Activated CD4-positive, alpha-beta T cell treated with anti-CD3 and anti-CD28 coated beads, Interleukin-2, amount 10 ng/mL, durations not matched to agents 24 days and 14 days (primary cell): ENCODE measurements at regions not wholly inside any gene's neighbourhood (a gene's known extent, or its start where the extent isn't known, plus 50 kb on each side); places are given as distances from the start of the nearest gene placed in this dataset.
A peak's percentile ranks its signal among the peaks of the same experiment; 100 is the strongest.
"Not testable (repeated sequence)": the region's sequence is repeated elsewhere in the genome, so short reads cannot be mapped to it uniquely, and the experiment has no call there.

ENCODE experiments used
- DNase-seq: peaks from one replicate; pipeline ENCODE4 v3.0.0; 2022
- H3K27ac Mint-ChIP-seq: one replicate; pipeline ENCODE4 v1.8.0; 2022; ENCODE audit warnings: mild to moderate bottlenecking, mixed read lengths
- H3K27me3 Mint-ChIP-seq: one replicate; pipeline ENCODE4 v1.8.0; 2022; ENCODE audit warnings: mixed read lengths
- H3K36me3 Mint-ChIP-seq: one replicate; pipeline ENCODE4 v1.8.0; 2022; ENCODE audit warnings: low read depth, mild to moderate bottlenecking, mixed read lengths
- H3K4me1 Mint-ChIP-seq: one replicate; pipeline ENCODE4 v1.8.0; 2021; ENCODE audit warnings: mixed read lengths
- H3K4me3 Mint-ChIP-seq: one replicate; pipeline ENCODE4 v1.8.0; 2022; ENCODE audit warnings: mild to moderate bottlenecking, moderate library complexity, mixed read lengths
- H3K9me3 Mint-ChIP-seq: one replicate; pipeline ENCODE4 v1.8.0; 2021; ENCODE audit warnings: mixed read lengths
- intact Hi-C: fragments of 100-400 bp; cut with micrococcal nuclease; formaldehyde crosslinking; loops from one replicate; pipeline ENCODE4 v1.15.1; 2023

DNA sequence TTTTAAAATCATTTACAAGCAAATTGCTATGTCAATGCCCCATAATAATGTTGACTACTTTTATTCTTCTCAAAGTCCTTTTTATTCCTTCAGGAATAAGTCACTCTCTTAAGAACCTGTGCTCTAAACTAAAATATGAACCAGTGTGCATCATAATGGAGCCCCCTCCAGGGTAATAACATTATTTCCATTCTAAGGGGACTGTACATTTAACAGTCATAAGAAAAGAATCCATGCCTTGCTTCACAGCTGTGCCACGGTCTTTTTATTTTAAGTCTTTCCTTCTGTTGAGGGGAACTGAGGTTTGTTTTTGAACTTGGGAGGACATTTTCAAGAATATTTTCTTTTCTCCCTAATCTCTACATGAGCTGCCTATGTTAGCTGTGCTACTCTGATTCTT lies 297.6 kb downstream of the MAN2A1 start:
- intact Hi-C loops, result no loop called here
- H3K9me3 Mint-ChIP-seq, result peaks cover 18% of the 10 kb centered on the region

DNA sequence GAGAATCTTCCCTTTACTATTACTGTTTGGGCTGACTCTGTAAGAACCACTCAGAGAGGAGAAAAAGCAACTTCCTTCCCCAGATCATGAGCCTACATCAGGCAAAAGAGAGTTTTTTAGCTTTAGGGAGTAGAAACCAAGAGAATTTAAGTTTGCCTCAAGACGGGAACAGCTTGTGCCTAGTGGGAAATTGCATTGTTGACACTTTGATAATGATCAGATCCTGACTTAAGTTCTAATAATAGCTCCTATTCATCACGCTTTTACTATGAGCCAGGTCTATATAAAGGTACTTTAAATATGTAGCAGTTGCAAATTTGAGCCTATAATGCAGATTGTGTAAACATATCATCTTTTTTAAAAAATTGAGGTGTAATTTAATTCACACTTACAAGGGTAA lies 298.2 kb downstream of the MAN2A1 start:
- Mint-ChIP-seq H3K36me3 (no peaks in the 10 kb centered on the region), H3K9me3 (peaks cover 23% of the 10 kb centered on the region), H3K4me3 (no peak overlapping the region), H3K27me3 (no peaks in the 10 kb centered on the region), H3K4me1 (no peaks in the 10 kb centered on the region), H3K27ac (no peak overlapping the region)
- intact Hi-C loops, result no loop called here
- no peak for DNase-seq

More for the DNA sequence above, 297.6 kb downstream of the MAN2A1 start:
- no peak overlapping the region for H3K4me3 Mint-ChIP-seq
- no peaks in the 10 kb centered on the region for H3K4me1 Mint-ChIP-seq
- peak; percentile 15 for DNase-seq
- no peak overlapping the region for H3K27ac Mint-ChIP-seq
- H3K36me3 Mint-ChIP-seq, result no peaks in the 10 kb centered on the region
- no peaks in the 10 kb centered on the region for H3K27me3 Mint-ChIP-seq

DNA sequence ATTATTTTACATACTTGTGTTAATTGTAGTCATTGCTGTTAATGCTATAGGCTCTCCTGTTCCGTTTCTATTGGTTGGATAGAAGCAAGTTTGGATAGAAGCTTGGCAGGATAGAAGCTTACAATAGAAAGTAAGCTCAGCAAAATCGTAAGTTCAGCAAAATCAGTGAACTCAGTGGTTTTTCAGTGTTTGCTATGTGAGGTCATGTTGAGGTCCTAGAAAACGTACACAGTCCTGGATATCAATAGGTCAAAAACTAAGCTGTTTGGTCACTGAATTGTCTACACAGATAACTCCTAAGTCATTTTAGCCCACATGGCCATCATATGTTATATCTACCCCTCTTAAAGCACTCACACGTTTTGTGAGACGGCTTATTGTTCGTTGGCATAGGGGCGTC lies 299.4 kb downstream of the MAN2A1 start:
- H3K27me3 Mint-ChIP-seq, result no peaks in the 10 kb centered on the region
- H3K4me3 Mint-ChIP-seq, result no peak overlapping the region
- H3K36me3 Mint-ChIP-seq, result no peaks in the 10 kb centered on the region
- intact Hi-C loops, result no loop called here
- H3K27ac Mint-ChIP-seq, result no peak overlapping the region
- peaks cover 23% of the 10 kb centered on the region for H3K9me3 Mint-ChIP-seq
- H3K4me1 Mint-ChIP-seq, result no peaks in the 10 kb centered on the region
- no peak for DNase-seq

DNA sequence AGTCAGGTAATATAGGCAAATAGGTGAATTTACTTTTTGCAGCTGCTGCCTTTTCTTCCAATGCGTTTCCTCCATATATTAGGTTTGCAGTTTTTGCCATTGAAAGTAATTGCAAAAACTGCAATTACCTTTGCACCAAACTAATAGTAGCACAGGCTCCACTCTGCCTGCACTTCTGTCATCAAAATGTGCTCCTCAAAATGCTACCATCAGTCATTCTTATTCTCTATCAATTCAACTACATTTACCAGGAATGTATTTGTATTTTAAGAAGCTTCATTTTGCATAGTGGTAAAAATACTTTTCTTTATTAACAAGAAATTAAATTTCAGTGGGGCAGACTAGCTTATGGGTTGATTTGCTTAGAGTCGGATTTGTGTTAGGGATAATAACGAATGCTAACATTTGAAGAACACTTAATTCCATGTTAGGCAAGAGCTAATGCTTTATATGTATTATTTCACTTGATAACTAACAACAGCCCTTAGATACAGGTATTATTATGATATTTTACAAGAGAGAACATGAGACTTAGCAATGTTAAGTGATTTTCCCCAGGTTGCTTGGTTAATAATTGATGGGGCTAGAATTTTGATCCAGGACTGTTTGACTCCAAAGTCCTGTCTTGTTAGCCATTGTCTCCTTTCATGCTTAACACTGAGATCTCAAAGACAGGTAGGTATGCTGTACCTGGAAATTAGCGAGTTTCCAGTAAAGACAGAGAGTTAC lies 300.4 kb downstream of the MAN2A1 start:
- no peak overlapping the region for H3K4me3 Mint-ChIP-seq
- intact Hi-C loops, result no loop called here

DNA sequence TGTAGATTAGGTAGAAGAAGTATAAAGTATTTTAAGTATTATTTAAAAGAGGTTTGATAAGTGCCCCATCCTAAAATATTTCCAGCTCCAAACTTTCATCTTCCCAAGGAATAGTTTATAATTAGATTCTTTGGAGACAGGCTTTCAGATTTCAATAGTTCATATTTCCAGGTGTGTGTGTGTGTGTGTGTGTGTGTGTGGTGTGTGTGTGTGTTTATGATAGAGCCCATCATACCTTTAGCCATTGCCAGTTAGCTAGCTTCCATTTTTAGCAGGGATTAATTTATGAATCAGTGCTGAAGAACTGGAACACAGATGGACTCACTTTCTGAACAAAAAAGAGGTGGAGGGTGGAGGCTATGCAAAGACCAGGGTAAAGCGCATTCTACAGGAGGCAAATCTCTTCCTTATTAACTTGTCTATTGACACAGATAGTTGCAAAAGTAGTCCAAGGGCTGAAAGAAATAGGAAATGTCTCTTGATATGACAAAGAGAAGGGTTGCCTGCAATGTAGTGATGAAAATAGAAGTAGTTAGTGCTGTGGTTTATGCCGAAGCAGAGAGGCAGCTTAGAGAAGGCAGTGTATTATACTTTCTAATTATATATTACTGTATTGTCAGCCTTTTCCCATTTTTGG lies 301.1 kb downstream of the MAN2A1 start:
- DNase-seq, result no peak
- Mint-ChIP-seq H3K4me3 (no peak overlapping the region), H3K9me3 (peaks cover 23% of the 10 kb centered on the region), H3K4me1 (no peaks in the 10 kb centered on the region), H3K27me3 (no peaks in the 10 kb centered on the region), H3K36me3 (no peaks in the 10 kb centered on the region), H3K27ac (no peak overlapping the region)
- intact Hi-C loops, result no loop called here

More for the DNA sequence above, 300.4 kb downstream of the MAN2A1 start:
- Mint-ChIP-seq H3K27ac (no peak overlapping the region), H3K4me1 (no peaks in the 10 kb centered on the region), H3K36me3 (no peaks in the 10 kb centered on the region), H3K9me3 (peaks cover 23% of the 10 kb centered on the region), H3K27me3 (no peaks in the 10 kb centered on the region)
- no peak for DNase-seq

DNA sequence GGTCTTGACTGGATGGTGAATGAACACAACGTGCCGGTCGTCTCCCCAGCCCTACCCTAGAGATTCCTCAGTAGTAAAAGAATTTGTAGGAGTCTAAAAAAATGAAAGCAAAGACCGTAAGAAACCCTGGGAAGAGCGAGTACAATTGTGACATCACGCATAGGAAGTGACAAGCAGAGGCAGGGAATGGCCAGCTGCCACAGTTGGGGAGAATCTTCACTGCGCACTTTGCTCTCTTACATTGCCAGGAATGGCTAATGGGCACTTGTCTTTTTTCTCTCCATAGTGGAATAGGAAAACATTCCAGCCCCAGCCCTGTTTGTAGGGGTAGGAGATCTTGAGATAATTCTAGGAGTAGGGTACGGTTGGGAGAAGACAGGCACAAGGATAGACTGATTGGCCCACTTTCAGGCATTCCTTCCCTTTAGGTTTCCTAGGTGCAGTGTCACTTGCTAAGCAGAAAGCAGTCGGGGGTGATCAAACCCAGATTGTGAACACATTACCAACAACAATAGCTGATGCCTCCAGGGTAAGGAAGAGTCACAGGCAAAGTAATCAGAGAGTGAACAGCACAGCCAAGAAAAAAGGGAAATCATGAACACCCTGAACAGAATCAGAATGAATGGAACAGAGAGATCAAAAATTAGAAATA lies 302.7 kb downstream of the MAN2A1 start:
- DNase-seq, result no peak
- H3K27ac Mint-ChIP-seq, result no peak overlapping the region
- H3K4me3 Mint-ChIP-seq, result no peak overlapping the region
- intact Hi-C loops, result no loop called here
- peaks cover 17% of the 10 kb centered on the region for H3K9me3 Mint-ChIP-seq
- no peaks in the 10 kb centered on the region for H3K4me1 Mint-ChIP-seq
- H3K36me3 Mint-ChIP-seq, result no peaks in the 10 kb centered on the region
- H3K27me3 Mint-ChIP-seq, result no peaks in the 10 kb centered on the region

DNA sequence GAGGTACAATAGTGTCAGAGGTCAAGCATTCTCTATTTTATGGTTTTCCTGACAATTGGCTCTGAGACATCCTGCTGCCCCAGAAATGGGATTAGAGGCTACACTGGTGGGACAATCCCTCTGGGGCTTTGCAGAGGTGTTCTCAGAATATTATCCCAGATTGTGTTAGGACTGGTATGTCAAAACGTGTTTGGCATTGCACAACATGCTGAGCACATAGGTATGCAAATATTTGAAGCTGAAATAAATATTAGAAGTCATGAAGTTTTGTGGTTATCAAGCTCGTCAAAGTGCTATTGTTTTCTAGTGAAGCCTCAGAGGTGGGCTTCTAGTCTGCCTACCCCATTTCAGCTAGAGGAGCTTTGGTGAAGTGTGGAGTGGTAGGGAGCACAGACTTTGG lies 304.4 kb downstream of the MAN2A1 start:
- H3K4me3 Mint-ChIP-seq, result no peak overlapping the region
- no peaks in the 10 kb centered on the region for H3K4me1 Mint-ChIP-seq
- H3K27ac Mint-ChIP-seq, result no peak overlapping the region
- DNase-seq, result no peak
- peaks cover 16% of the 10 kb centered on the region for H3K9me3 Mint-ChIP-seq
- intact Hi-C loops, result no loop called here
- no peaks in the 10 kb centered on the region for H3K27me3 Mint-ChIP-seq
- H3K36me3 Mint-ChIP-seq, result no peaks in the 10 kb centered on the region

DNA sequence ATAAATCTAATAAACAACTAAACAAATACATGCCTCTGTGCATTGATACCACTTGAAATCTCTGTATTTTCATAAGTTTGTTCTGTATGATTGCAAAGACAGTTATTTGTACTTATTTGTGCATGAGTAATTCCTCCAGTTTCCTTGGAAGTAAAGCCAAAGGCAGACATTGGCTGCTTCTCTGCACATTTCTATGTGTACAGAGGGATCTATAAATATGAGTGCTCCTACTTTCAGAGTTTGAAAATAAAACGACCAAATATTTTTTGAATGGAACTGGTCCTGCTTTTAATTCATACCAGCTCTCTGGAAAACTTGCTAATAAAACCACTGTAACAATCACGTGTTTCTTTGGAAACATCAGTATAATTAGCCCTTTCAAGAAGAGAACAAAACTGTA lies 306.5 kb downstream of the MAN2A1 start:
- intact Hi-C loops, result no loop called here
- Mint-ChIP-seq H3K4me1 (peaks cover 8% of the 10 kb centered on the region), H3K36me3 (no peaks in the 10 kb centered on the region), H3K27me3 (no peaks in the 10 kb centered on the region), H3K27ac (no peak overlapping the region), H3K4me3 (no peak overlapping the region), H3K9me3 (peaks cover 12% of the 10 kb centered on the region)
- DNase-seq, result no peak

DNA sequence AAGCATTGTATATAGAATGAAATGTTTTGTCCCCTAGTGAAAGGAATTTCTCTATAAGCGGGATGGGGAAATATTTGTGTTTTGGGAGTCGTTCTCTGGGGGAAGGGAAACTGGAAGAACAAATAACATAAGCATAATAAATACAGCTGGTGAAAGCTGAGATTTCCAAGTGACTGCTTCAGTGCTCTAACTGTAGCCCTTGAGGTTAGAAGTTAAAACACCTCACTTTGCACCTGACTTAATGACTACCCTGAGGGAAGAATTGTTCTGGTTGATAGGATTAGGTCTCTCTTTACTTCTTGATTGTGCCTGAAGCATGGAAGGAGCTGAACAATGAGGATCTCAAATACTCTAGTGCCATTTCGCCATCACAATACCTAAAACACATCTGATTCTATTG lies 307.4 kb downstream of the MAN2A1 start:
- no peak for DNase-seq
- intact Hi-C loops, result no loop called here
- Mint-ChIP-seq H3K9me3 (peaks cover 12% of the 10 kb centered on the region), H3K36me3 (no peaks in the 10 kb centered on the region), H3K4me3 (no peak overlapping the region), H3K27me3 (no peaks in the 10 kb centered on the region), H3K4me1 (peaks cover 8% of the 10 kb centered on the region), H3K27ac (no peak overlapping the region)

DNA sequence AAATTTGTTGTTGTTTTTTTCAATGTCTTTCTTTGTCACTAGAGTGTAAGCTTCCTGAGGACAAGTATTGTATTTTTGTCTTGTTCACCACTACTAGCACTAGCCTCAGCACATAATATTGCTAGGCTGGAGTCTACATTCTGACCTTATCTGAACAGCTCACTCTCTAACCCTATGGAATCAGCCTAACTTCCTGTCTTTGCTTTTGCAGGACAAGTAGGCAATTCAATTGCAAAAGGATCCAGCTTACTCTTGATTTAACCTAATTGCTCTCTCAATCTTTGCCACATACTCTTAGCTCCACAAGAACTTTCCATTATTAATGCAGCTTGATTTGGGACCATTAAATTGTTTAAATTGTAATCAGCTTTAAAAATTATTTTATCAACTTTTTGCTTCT lies 308.5 kb downstream of the MAN2A1 start:
- no peak for DNase-seq
- intact Hi-C loops, result no loop called here
- Mint-ChIP-seq H3K4me1 (peaks cover 8% of the 10 kb centered on the region), H3K9me3 (peaks cover 6% of the 10 kb centered on the region), H3K36me3 (no peaks in the 10 kb centered on the region), H3K4me3 (no peak overlapping the region), H3K27ac (no peak overlapping the region), H3K27me3 (no peaks in the 10 kb centered on the region)

DNA sequence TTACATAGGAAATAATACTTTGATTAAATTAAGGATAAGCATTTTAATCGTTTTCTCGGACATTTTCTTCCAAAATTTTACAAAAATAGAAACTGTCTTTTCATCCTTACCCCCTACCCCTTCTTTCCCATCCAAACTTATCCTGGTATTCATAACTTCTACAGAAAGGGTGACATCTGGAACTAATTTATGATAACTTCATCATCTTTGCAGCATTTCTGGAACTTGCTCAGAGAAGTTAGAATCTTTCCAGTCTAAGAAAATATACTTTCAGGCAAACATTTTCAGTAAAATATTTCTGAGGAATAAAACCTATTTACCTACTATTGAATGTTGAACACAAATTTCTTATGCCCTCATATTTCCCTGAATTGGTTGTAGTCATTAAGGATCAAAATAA lies 309.0 kb downstream of the MAN2A1 start:
- H3K27me3 Mint-ChIP-seq, result no peaks in the 10 kb centered on the region

DNA sequence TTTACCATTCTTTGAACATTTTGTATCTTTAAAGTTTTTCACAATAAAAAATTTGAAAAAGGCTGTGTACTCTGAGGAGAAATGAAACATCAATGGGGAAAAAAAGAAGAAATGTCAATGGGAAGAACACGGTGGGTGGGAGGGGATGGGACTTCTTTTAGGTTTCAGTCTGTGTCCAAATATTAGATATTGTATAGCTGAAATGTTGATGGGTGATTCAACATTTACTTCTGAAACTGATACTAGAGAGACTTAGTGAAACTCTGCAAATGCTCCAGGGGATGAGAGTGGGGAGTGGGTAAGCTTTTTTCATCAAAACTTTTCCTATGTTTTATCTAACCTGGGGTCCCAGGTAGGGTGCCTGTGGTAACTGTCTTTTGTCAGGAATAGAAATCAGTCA lies 311.9 kb downstream of the MAN2A1 start:
- no peaks in the 10 kb centered on the region for H3K36me3 Mint-ChIP-seq
- peaks cover 8% of the 10 kb centered on the region for H3K4me1 Mint-ChIP-seq
- H3K4me3 Mint-ChIP-seq, result no peak overlapping the region
- no peak overlapping the region for H3K27ac Mint-ChIP-seq
- no peaks in the 10 kb centered on the region for H3K27me3 Mint-ChIP-seq
- peaks cover 6% of the 10 kb centered on the region for H3K9me3 Mint-ChIP-seq
- DNase-seq, result no peak
- intact Hi-C loops, result no loop called here

More for the DNA sequence above, 309.0 kb downstream of the MAN2A1 start:
- intact Hi-C loops, result no loop called here
- H3K27ac Mint-ChIP-seq, result no peak overlapping the region
- DNase-seq, result no peak
- H3K36me3 Mint-ChIP-seq, result no peaks in the 10 kb centered on the region
- peaks cover 6% of the 10 kb centered on the region for H3K9me3 Mint-ChIP-seq
- H3K4me1 Mint-ChIP-seq, result peaks cover 8% of the 10 kb centered on the region
- no peak overlapping the region for H3K4me3 Mint-ChIP-seq

DNA sequence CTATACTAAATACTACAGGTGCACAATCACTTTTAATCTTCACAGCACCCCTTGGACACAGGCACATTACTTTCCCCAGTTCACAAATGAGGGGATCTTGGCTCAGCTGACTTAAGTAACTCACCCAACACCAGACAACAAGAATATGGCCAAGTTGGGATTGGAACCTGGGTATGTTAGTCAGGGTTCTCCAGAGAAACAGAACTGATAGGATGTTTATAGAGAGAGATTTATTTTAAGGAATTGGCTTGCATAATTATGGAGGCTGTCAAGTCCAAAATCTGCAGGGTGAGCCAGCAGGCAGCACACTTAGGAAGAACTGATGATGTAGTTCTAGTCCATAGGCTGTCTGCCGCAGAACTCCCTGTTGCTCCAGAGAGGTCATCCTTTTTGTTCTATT lies 312.9 kb downstream of the MAN2A1 start:
- no peak for DNase-seq
- Mint-ChIP-seq H3K9me3 (peaks cover 6% of the 10 kb centered on the region), H3K4me3 (no peak overlapping the region), H3K4me1 (peaks cover 8% of the 10 kb centered on the region), H3K27me3 (no peaks in the 10 kb centered on the region), H3K27ac (no peak overlapping the region), H3K36me3 (no peaks in the 10 kb centered on the region)
- intact Hi-C loops, result no loop called here

DNA sequence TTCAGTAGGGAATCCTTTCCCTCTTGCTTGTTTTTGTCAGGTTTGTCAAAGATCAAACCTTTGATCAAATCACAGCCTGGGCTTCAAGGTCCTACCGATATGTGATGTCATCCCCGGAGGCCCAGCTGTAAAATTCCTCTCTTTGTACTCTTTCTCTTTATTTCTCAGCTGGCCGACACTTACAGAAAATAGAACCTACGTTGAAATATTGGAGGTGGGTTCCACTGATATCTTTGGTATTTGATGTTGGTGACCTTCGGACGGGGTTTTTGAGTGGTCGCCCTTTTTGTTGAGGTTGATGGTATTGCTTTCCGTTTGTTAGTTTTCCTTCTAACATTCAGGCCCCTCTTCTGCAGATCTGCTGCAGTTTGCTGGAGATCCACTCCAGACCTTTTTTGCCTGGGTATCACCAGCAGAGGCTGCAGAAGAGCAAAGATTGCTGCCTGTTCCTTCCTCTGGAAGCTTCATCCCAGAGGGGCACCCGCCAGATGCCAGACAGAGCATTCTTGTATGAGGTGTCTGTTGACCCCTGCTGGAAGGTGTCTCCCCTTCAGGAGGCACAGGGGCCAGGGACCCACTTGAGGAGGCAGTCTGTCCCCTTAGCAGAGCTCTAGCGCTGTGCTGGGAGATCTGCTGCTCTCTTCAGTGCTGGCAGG lies 316.3 kb downstream of the MAN2A1 start:
- H3K4me1 Mint-ChIP-seq, DNase-seq, H3K27me3 Mint-ChIP-seq, intact Hi-C loops, H3K9me3 Mint-ChIP-seq, H3K4me3 Mint-ChIP-seq, H3K36me3 Mint-ChIP-seq, H3K27ac Mint-ChIP-seq: not testable (repeated sequence)
